ENCODE measurements at regions not wholly inside any gene's neighbourhood (a gene's known extent, or its start where the extent isn't known, plus 50 kb on each side); places are given as distances from the start of the nearest gene placed in this dataset.

GRCh38 chr2:144158096-144158495 lies 361.8 kb downstream of the ZEB2 start:
- TF ChIP-seq ZFP3 (CRISPR knock-in tag; IDR thresholded peaks at IDR 0.05), result no peak
- TF ChIP-seq CREB5 (CRISPR knock-in tag; IDR thresholded peaks at IDR 0.05; ENCODE audit: low read depth), result no peak
- no peak for TF ChIP-seq PATZ1 (CRISPR knock-in tag; IDR thresholded peaks at IDR 0.05; ENCODE audit: borderline replicate concordance)
- no peak for TF ChIP-seq ZNF565 (CRISPR knock-in tag; conservative IDR thresholded peaks at IDR 0.05; ENCODE audit: low read depth)
- TF ChIP-seq ZFP30 (CRISPR knock-in tag; IDR thresholded peaks at IDR 0.05), result no peak
- no peak for TF ChIP-seq ZNF8 (CRISPR knock-in tag; IDR thresholded peaks at IDR 0.05)
- TF ChIP-seq CSDC2 (CRISPR knock-in tag; IDR thresholded peaks at IDR 0.05), result no peak
- TF ChIP-seq TOX (CRISPR knock-in tag; IDR thresholded peaks at IDR 0.05; ENCODE audit: borderline replicate concordance), result no peak
- TF ChIP-seq POU6F1 (CRISPR knock-in tag; IDR thresholded peaks at IDR 0.05; ENCODE audit: borderline replicate concordance, low read depth), result no peak
- TF ChIP-seq BACH2 (CRISPR knock-in tag; IDR thresholded peaks at IDR 0.05; ENCODE audit: borderline replicate concordance), result no peak
- TF ChIP-seq TSHZ2 (CRISPR knock-in tag; IDR thresholded peaks at IDR 0.05), result no peak
- TF ChIP-seq RARB (CRISPR knock-in tag; IDR thresholded peaks at IDR 0.05), result no peak
